Immature natural killer cell (primary cell): ENCODE measurements at regions not wholly inside any gene's neighbourhood (a gene's known extent, or its start where the extent isn't known, plus 50 kb on each side); places are given as distances from the start of the nearest gene placed in this dataset.
A peak's percentile ranks its signal among the peaks of the same experiment; 100 is the strongest.

Source experiments
- DNase-seq, 3 donors: peaks; one replicate each; pipeline ENCODE4 v3.0.0; 2022; ENCODE audit warnings: mixed read lengths in 1 of 3
- H3K27ac Mint-ChIP-seq, 6 donors: one replicate each; pipeline ENCODE4 v1.8.0; 2020; ENCODE audit warnings: mixed read lengths in 6 of 6, mild to moderate bottlenecking in 5 of 6, inconsistent platforms in 4 of 6, moderate library complexity in 3 of 6
- H3K27me3 Mint-ChIP-seq, 3 donors: one replicate each; pipeline ENCODE4 v1.8.0; 2020 to 2021; ENCODE audit warnings: low read depth in 3 of 3, mild to moderate bottlenecking in 3 of 3, mixed read lengths in 3 of 3, moderate library complexity in 3 of 3, inconsistent platforms in 1 of 3
- H3K36me3 Mint-ChIP-seq, 3 donors: one replicate each; pipeline ENCODE4 v1.8.0; 2020; ENCODE audit warnings: mixed read lengths in 3 of 3, inconsistent platforms in 2 of 3, mild to moderate bottlenecking in 2 of 3
- H3K4me1 Mint-ChIP-seq, 2 donors: one replicate each; pipeline ENCODE4 v1.8.0; 2020; ENCODE audit warnings: inconsistent platforms in 2 of 2, mild to moderate bottlenecking in 2 of 2, mixed read lengths in 2 of 2, moderate library complexity in 1 of 2
- H3K4me3 Mint-ChIP-seq, 5 donors: one replicate each; pipeline ENCODE4 v1.8.0; 2020; ENCODE audit warnings: mild to moderate bottlenecking in 5 of 5, mixed read lengths in 5 of 5, inconsistent platforms in 3 of 5, moderate library complexity in 3 of 5
- H3K9me3 Mint-ChIP-seq, 6 donors: one replicate each; pipeline ENCODE4 v1.8.0; 2020; ENCODE audit warnings: mild to moderate bottlenecking in 6 of 6, mixed read lengths in 6 of 6, inconsistent platforms in 4 of 6, moderate library complexity in 3 of 6

GRCh38 chr17:63350364-63350763, 95.7 kb downstream of the CYB561 start:
- Mint-ChIP-seq H3K9me3 (no peaks in the 10 kb centered on the region), H3K36me3 (peaks cover 11 to 16% (median 12%) of the 10 kb centered on the region in 3 donors), H3K4me1 (no peaks in the 10 kb centered on the region), H3K27me3 (no peaks in the 10 kb centered on the region), H3K4me3 (no peak overlapping the region), H3K27ac (no peak overlapping the region)
- no peak for DNase-seq

GRCh38 chr17:63354256-63354655, 91.8 kb downstream of the CYB561 start:
- H3K9me3 Mint-ChIP-seq: no peaks in the 10 kb centered on the region
- DNase-seq: no peak
- no peaks in the 10 kb centered on the region for H3K4me1 Mint-ChIP-seq
- H3K27me3 Mint-ChIP-seq: peaks cover 0 to 2% (median 0%) of the 10 kb centered on the region in 3 donors
- no peak overlapping the region for H3K27ac Mint-ChIP-seq
- no peak overlapping the region for H3K4me3 Mint-ChIP-seq
- peaks cover 7 to 15% (median 10%) of the 10 kb centered on the region in 3 donors for H3K36me3 Mint-ChIP-seq

- no peaks in the 10 kb centered on the region for H3K4me1 Mint-ChIP-seq
- DNase-seq: no peak
- peaks cover 7 to 23% (median 10%) of the 10 kb centered on the region in 3 donors for H3K36me3 Mint-ChIP-seq
- no peak overlapping the region for H3K27ac Mint-ChIP-seq
- no peak overlapping the region for H3K4me3 Mint-ChIP-seq
- H3K9me3 Mint-ChIP-seq: no peaks in the 10 kb centered on the region
- H3K27me3 Mint-ChIP-seq: peaks cover 0 to 3% (median 0%) of the 10 kb centered on the region in 3 donors
Observed at GRCh38 chr17:63356337-63356757, 89.8 kb downstream of the CYB561 start.

GRCh38 chr17:63358111-63358839, 87.8 kb downstream of the CYB561 start:
- no peak overlapping the region for H3K27ac Mint-ChIP-seq
- H3K4me3 Mint-ChIP-seq: no peak overlapping the region
- no peak for DNase-seq
- peaks cover 0 to 4% (median 0%) of the 10 kb centered on the region in 3 donors for H3K27me3 Mint-ChIP-seq
- no peaks in the 10 kb centered on the region for H3K4me1 Mint-ChIP-seq
- H3K9me3 Mint-ChIP-seq: no peaks in the 10 kb centered on the region
- peaks cover under 1 to 19% (median 12%) of the 10 kb centered on the region in 3 donors for H3K36me3 Mint-ChIP-seq

GRCh38 chr17:63358956-63359355, 87.2 kb downstream of the CYB561 start:
- H3K36me3 Mint-ChIP-seq: peaks cover 0 to 12% (median 12%) of the 10 kb centered on the region in 3 donors
- no peak for DNase-seq
- no peak overlapping the region for H3K4me3 Mint-ChIP-seq
- H3K4me1 Mint-ChIP-seq: no peaks in the 10 kb centered on the region
- no peaks in the 10 kb centered on the region for H3K9me3 Mint-ChIP-seq
- H3K27ac Mint-ChIP-seq: no peak overlapping the region
- peaks cover 0 to 4% (median 0%) of the 10 kb centered on the region in 3 donors for H3K27me3 Mint-ChIP-seq

- H3K27me3 Mint-ChIP-seq: peaks cover 0 to 7% (median 0%) of the 10 kb centered on the region in 3 donors
- H3K4me1 Mint-ChIP-seq: no peaks in the 10 kb centered on the region
- H3K4me3 Mint-ChIP-seq: no peak overlapping the region
- peaks cover 0 to 12% (median 9%) of the 10 kb centered on the region in 3 donors for H3K36me3 Mint-ChIP-seq
- DNase-seq: no peak
- no peaks in the 10 kb centered on the region for H3K9me3 Mint-ChIP-seq
- H3K27ac Mint-ChIP-seq: no peak overlapping the region
Observed at GRCh38 chr17:63361182-63361581, 84.9 kb downstream of the CYB561 start.

- Mint-ChIP-seq H3K27me3 (peaks cover 0 to 7% (median 0%) of the 10 kb centered on the region in 3 donors), H3K9me3 (no peaks in the 10 kb centered on the region), H3K4me1 (no peaks in the 10 kb centered on the region), H3K27ac (no peak overlapping the region), H3K36me3 (peaks cover 0 to 8% (median 6%) of the 10 kb centered on the region in 3 donors), H3K4me3 (no peak overlapping the region)
- DNase-seq: no peak
Observed at GRCh38 chr17:63362115-63362514, 84.0 kb downstream of the CYB561 start.

- peaks cover 0 to 8% (median 6%) of the 10 kb centered on the region in 3 donors for H3K36me3 Mint-ChIP-seq
- H3K4me3 Mint-ChIP-seq: no peak overlapping the region
- H3K9me3 Mint-ChIP-seq: no peaks in the 10 kb centered on the region
- DNase-seq: no peak
- H3K4me1 Mint-ChIP-seq: no peaks in the 10 kb centered on the region
- H3K27me3 Mint-ChIP-seq: peaks cover 0 to 5% (median 0%) of the 10 kb centered on the region in 3 donors
- no peak overlapping the region for H3K27ac Mint-ChIP-seq
Observed at GRCh38 chr17:63364387-63364786, 81.7 kb downstream of the CYB561 start.

GRCh38 chr17:63364944-63365343, 81.2 kb downstream of the CYB561 start:
- H3K27ac Mint-ChIP-seq: no peak overlapping the region
- peaks cover 0 to 5% (median 0%) of the 10 kb centered on the region in 3 donors for H3K27me3 Mint-ChIP-seq
- no peak for DNase-seq
- no peaks in the 10 kb centered on the region for H3K9me3 Mint-ChIP-seq
- no peak overlapping the region for H3K4me3 Mint-ChIP-seq
- no peaks in the 10 kb centered on the region for H3K4me1 Mint-ChIP-seq
- peaks cover 0 to 6% (median 6%) of the 10 kb centered on the region in 3 donors for H3K36me3 Mint-ChIP-seq

- no peak overlapping the region for H3K27ac Mint-ChIP-seq
- DNase-seq: no peak
- no peak overlapping the region for H3K4me3 Mint-ChIP-seq
- H3K4me1 Mint-ChIP-seq: no peaks in the 10 kb centered on the region
- H3K9me3 Mint-ChIP-seq: no peaks in the 10 kb centered on the region
- peaks cover 0 to 5% (median 0%) of the 10 kb centered on the region in 3 donors for H3K27me3 Mint-ChIP-seq
- peaks cover 0 to 6% (median 3%) of the 10 kb centered on the region in 3 donors for H3K36me3 Mint-ChIP-seq
Observed at GRCh38 chr17:63365366-63366240, 80.5 kb downstream of the CYB561 start.

GRCh38 chr17:63366241-63366566, 79.9 kb downstream of the CYB561 start:
- Mint-ChIP-seq H3K36me3 (peaks cover 0 to 6% (median 0%) of the 10 kb centered on the region in 3 donors), H3K27me3 (peaks cover 0 to 5% (median 0%) of the 10 kb centered on the region in 3 donors), H3K9me3 (no peaks in the 10 kb centered on the region), H3K4me1 (no peaks in the 10 kb centered on the region), H3K4me3 (no peak overlapping the region), H3K27ac (no peak overlapping the region)
- DNase-seq: no peak

GRCh38 chr17:63369233-63369632, 76.9 kb downstream of the CYB561 start:
- Mint-ChIP-seq H3K9me3 (no peaks in the 10 kb centered on the region), H3K4me1 (no peaks in the 10 kb centered on the region), H3K36me3 (no peaks in the 10 kb centered on the region), H3K4me3 (no peak overlapping the region), H3K27ac (no peak overlapping the region), H3K27me3 (peaks cover 0 to 5% (median 0%) of the 10 kb centered on the region in 3 donors)
- DNase-seq: no peak

GRCh38 chr17:63370696-63371095, 75.4 kb downstream of the CYB561 start:
- no peak for DNase-seq
- no peaks in the 10 kb centered on the region for H3K9me3 Mint-ChIP-seq
- H3K36me3 Mint-ChIP-seq: no peaks in the 10 kb centered on the region
- no peaks in the 10 kb centered on the region for H3K4me1 Mint-ChIP-seq
- no peak overlapping the region for H3K4me3 Mint-ChIP-seq
- no peak overlapping the region for H3K27ac Mint-ChIP-seq
- H3K27me3 Mint-ChIP-seq: peaks cover 0 to 2% (median 0%) of the 10 kb centered on the region in 3 donors

GRCh38 chr17:63376949-63377348, 69.2 kb downstream of the CYB561 start:
- Mint-ChIP-seq H3K27me3 (peaks cover 0 to 9% (median 3%) of the 10 kb centered on the region in 3 donors), H3K4me3 (no peak overlapping the region), H3K9me3 (no peaks in the 10 kb centered on the region), H3K4me1 (peaks cover 0 to 2% of the 10 kb centered on the region in 2 donors), H3K27ac (peak overlapping the region in 1 of 6 donors; percentile 26), H3K36me3 (peaks cover 13 to 20% (median 19%) of the 10 kb centered on the region in 3 donors)
- DNase-seq: no peak
